Neural progenitor cell (in vitro differentiated cells): ENCODE measurements at regions not wholly inside any gene's neighbourhood (a gene's known extent, or its start where the extent isn't known, plus 50 kb on each side); places are given as distances from the start of the nearest gene placed in this dataset.

Source experiments
- CTCF ChIP-seq: fragments of 200-600 bp; sonication (generic); IDR thresholded peaks from 2 replicates; pipeline ENCODE4 v1.5.1; 2017; ENCODE audit warnings: antibody characterized with exemption, mild to moderate bottlenecking
- EZH2 ChIP-seq: fragments of 200-600 bp; sonication (generic); IDR thresholded peaks from 2 replicates; pipeline ENCODE4 v1.6.1; 2017; ENCODE audit warnings: antibody characterized with exemption, mild to moderate bottlenecking, moderate library complexity
- EZH2phosphoT487 ChIP-seq: fragments of 200-600 bp; sonication (generic); IDR thresholded peaks from 2 replicates; pipeline ENCODE4 v1.6.1; 2017; ENCODE audit warnings: antibody characterized with exemption

- no peak for TF ChIP-seq CTCF
- TF ChIP-seq EZH2phosphoT487, result no peak
- TF ChIP-seq EZH2, result no peak
Observed at GRCh38 chr4:111977419-111977965, 167.8 kb upstream of the FAM241A start.
